ENCODE measurements at regions not wholly inside any gene's neighbourhood (a gene's known extent, or its start where the extent isn't known, plus 50 kb on each side); places are given as distances from the start of the nearest gene placed in this dataset.
"Not testable (repeated sequence)": the region's sequence is repeated elsewhere in the genome, so short reads cannot be mapped to it uniquely, and the experiment has no call there.

DNA sequence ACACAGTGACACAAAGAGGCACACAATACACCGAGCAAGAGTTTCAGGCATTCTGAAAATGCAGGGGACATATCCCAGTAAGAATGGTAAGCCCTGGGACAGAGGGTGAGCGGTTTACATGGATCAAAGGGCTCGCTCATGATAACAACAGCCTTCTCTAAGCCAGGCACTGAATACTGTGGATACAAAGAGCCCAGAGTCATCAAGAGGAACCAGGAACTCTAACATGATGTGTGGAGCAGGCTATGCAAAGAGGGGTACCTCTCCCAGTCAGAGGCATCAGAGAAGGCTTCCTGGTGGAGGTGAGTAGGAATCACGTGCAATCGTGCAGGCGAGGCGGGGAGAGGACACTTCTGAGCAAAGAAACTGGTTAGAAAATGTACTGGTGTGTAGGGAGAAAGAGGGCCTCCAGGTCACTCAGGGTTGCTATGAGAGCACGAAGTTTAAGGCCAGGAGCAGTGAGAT lies 76.9 kb upstream of the EEA1 start:
- TF ChIP-seq, protein P1, sequence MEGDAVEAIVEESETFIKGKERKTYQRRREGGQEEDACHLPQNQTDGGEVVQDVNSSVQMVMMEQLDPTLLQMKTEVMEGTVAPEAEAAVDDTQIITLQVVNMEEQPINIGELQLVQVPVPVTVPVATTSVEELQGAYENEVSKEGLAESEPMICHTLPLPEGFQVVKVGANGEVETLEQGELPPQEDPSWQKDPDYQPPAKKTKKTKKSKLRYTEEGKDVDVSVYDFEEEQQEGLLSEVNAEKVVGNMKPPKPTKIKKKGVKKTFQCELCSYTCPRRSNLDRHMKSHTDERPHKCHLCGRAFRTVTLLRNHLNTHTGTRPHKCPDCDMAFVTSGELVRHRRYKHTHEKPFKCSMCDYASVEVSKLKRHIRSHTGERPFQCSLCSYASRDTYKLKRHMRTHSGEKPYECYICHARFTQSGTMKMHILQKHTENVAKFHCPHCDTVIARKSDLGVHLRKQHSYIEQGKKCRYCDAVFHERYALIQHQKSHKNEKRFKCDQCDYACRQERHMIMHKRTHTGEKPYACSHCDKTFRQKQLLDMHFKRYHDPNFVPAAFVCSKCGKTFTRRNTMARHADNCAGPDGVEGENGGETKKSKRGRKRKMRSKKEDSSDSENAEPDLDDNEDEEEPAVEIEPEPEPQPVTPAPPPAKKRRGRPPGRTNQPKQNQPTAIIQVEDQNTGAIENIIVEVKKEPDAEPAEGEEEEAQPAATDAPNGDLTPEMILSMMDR (IDR thresholded peaks at IDR 0.05; ENCODE audit: low read depth, low read length, missing control alignments): no peak
- no peak for DNase-seq (ENCODE audit: extremely low read depth, low read depth)
- no peak overlapping the region for H3K4me3 ChIP-seq (replicated peaks; ENCODE audit: low read depth, low read length)

GRCh38 chr12:93006471-93007208 lies 77.5 kb upstream of the EEA1 start:
- DNase-seq (ENCODE audit: extremely low read depth, low read depth): no peak
- TF ChIP-seq, protein P1 (IDR thresholded peaks at IDR 0.05; ENCODE audit: low read depth, low read length, missing control alignments): no peak
- H3K4me3 ChIP-seq (replicated peaks; ENCODE audit: low read depth, low read length): no peak overlapping the region

DNA sequence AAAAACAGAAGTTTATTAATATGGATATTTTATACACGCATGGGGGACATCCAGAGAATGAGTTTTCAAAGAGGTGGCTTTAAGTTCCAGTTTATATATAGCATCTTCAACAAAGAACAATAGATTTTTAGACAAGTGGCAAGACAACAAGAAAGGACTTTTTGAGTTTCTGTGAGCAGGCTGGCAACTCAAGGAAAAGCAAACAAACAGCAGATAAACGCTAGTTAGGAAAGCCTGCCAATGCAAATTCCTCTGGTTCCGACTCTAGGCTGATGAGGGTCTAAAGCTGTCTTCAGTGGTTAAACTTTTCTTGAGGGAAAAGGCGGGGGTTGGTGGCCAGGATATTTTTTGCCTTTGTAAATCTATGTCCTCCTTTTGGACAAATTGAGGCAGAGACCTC lies 78.4 kb upstream of the EEA1 start:
- TF ChIP-seq, protein P1 (IDR thresholded peaks at IDR 0.05; ENCODE audit: low read depth, low read length, missing control alignments): no peak
- H3K4me3 ChIP-seq (replicated peaks; ENCODE audit: low read depth, low read length): no peak overlapping the region
- DNase-seq (ENCODE audit: extremely low read depth, low read depth): no peak

DNA sequence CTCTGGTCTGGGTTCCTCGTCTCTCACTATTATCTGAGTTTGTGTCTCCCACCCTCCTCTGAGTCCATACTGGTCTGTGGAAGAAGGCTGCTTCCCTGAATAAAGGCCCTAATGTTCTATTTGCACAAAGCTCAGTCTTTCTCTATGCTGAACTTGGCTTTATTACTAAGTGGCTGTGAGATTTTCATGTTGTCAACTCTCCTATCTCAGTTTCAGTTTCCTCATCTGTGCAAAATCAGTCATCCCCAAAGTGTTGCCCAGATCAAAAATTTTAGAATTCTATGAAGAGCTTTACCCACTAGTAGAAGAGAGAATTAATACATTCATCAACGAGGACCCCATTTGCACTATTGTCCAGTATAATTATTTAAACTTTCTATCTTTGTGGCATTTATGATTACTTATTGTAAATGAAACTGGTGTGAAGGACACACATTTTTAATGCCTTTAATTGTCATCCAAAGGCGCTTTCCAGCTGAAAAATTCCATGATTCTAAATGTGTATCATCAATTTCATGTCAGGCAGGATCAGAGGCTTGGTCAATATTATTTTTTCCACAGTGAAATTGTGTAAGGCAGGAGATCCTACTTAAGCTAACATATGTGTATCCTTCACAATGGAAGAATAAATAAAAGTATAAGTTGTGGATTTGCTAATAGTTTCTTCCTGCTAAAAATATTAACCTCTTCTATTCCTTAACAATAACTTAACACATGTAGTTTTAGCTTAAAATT lies 79.1 kb upstream of the EEA1 start:
- no peak overlapping the region for H3K4me3 ChIP-seq (replicated peaks; ENCODE audit: low read depth, low read length)
- TF ChIP-seq, protein P1 (IDR thresholded peaks at IDR 0.05; ENCODE audit: low read depth, low read length, missing control alignments): no peak
- no peak for DNase-seq (ENCODE audit: extremely low read depth, low read depth)

GRCh38 chr12:93008880-93009279 lies 79.8 kb upstream of the EEA1 start:
- DNase-seq (ENCODE audit: extremely low read depth, low read depth): not testable (repeated sequence)

DNA sequence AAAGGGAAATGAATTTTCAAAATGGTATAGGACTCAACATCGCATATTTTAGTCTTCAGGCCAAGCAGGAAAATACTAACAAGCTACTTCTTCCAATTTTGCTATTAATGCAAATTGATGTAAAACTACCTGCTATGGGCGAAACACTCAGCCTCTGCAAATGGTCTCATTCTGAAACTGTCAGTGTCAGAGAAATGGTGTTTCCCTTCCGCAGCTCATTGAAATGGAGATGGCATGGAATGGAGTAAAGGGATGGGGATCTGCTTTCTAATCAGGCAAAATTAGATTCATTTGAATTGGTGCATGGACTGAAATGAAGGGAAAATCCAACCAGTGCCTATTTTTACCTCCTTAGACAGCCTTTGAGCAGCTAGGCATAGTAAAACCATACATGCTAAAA lies 80.4 kb upstream of the EEA1 start:
- no peak for DNase-seq (ENCODE audit: extremely low read depth, low read depth)
- H3K4me3 ChIP-seq (replicated peaks; ENCODE audit: low read depth, low read length): no peak overlapping the region
- TF ChIP-seq, protein P1 (IDR thresholded peaks at IDR 0.05; ENCODE audit: low read depth, low read length, missing control alignments): no peak

More at GRCh38 chr12:93008880-93009279, 79.8 kb upstream of the EEA1 start:
- H3K4me3 ChIP-seq (replicated peaks; ENCODE audit: low read depth, low read length): not testable (repeated sequence)

DNA sequence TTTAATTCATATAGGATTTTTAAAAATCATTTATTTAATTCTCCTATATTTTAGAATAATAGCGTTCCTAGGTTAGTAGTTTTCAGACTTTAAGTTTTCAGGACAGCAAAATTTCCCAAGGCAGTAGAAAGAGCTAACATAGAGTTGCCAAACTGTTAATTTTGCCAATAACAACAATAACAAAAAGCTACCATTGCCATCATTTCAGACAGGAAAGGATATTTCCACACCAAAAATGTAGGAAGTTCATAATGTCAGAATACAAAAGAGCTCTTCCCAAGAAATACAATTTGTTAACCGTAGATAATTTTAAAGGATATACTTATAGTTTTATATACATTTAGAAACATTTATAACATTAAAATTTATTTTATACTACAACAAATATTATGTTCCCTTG lies 81.4 kb upstream of the EEA1 start:
- DNase-seq (ENCODE audit: extremely low read depth, low read depth): no peak
- TF ChIP-seq, protein P1 (IDR thresholded peaks at IDR 0.05; ENCODE audit: low read depth, low read length, missing control alignments): no peak
- no peak overlapping the region for H3K4me3 ChIP-seq (replicated peaks; ENCODE audit: low read depth, low read length)

Data from HFF-Myc (cell line).